A549 (cell line): ENCODE measurements at regions not wholly inside any gene's neighbourhood (a gene's known extent, or its start where the extent isn't known, plus 50 kb on each side); places are given as distances from the start of the nearest gene placed in this dataset.

ENCODE experiments used
- ATAC-seq, 2 experiments: fragments of 200-7000 bp in 1 of 2; fragments of >200 bp in 1 of 2; cut with Nextera tagmentation in 1 of 2; cut with Tn5 transposase in 1 of 2; 3 replicates each; pipeline versions ENCODE4 v1.8.0 to v1.9.1; 2018 to 2020; ENCODE audit warnings: mild to moderate bottlenecking in 1 of 2, moderate library complexity in 1 of 2
- CTCF ChIA-PET: fragments of 300-600 bp; sonication (Branson Sonifier 250); formaldehyde crosslinking; extraction: SDS; loops from one replicate; lab custom pipeline; 2021; ENCODE audit warnings: antibody characterized with exemption, inconsistent platforms; lab: Yijun Ruan, JAX
- POLR2A ChIA-PET: fragments of 350-600 bp; formaldehyde crosslinking; extraction: SDS; loops from one replicate; lab custom pipeline; 2021; ENCODE audit warnings: antibody characterized with exemption, inconsistent platforms; lab: Yijun Ruan, JAX
- DNase-seq, 2 experiments: peaks; one replicate each; pipeline versions ENCODE4 v3.0.0 to v3.0.0-alpha.2; 2011 to 2016; ENCODE audit warnings: low read depth in 1 of 2, low spot score in 1 of 2
- FAIRE-seq: peaks from 2 replicates; lab custom pipeline; 2011; peaks lifted over from hg19 to GRCh38; lab: Jason Lieb, UNC
- H3K27ac ChIP-seq, 2 experiments: fragments of >200 bp; sonication (Bioruptor Twin); formaldehyde crosslinking; 3 replicates each; pipeline ENCODE4 v1.5.1; 2016 to 2017
- H3K4me1 ChIP-seq: fragments of >200 bp; sonication (Bioruptor Twin); formaldehyde crosslinking; 3 replicates; pipeline ENCODE4 v1.6.1; 2016
- H3K4me2 ChIP-seq: fragments of >200 bp; sonication (Bioruptor Twin); formaldehyde crosslinking; 3 replicates; pipeline ENCODE4 v1.6.1; 2016
- H3K4me3 ChIP-seq: fragments of >200 bp; sonication (Bioruptor Twin); formaldehyde crosslinking; 3 replicates; pipeline ENCODE4 v1.5.1; 2016
- H3K9me3 ChIP-seq: fragments of >200 bp; sonication (Bioruptor Twin); formaldehyde crosslinking; 3 replicates; pipeline ENCODE4 v1.6.1; 2016
- BHLHE40 ChIP-seq: IDR thresholded peaks from 2 replicates; pipeline ENCODE4 v1.6.1; 2012; ENCODE audit warnings: low read depth, low read length, inconsistent platforms
- CBX2 ChIP-seq: fragments of 200-600 bp; sonication (generic); IDR thresholded peaks from 2 replicates; pipeline ENCODE4 v1.6.1; 2016; ENCODE audit warnings: low read depth, mild to moderate bottlenecking, borderline replicate concordance
- CHD2 ChIP-seq: fragments of 150-350 bp; IDR thresholded peaks from 2 replicates; pipeline ENCODE4 v1.6.1; 2014; ENCODE audit warnings: low read length; ENCODE audit not compliant: partially characterized antibody
- EHF ChIP-seq: fragments of 250-450 bp; sonication (Bioruptor Pico); IDR thresholded peaks from 2 replicates; pipeline ENCODE4 v1.5.0; 2020; ENCODE audit warnings: mild to moderate bottlenecking
- FOXS1 ChIP-seq: fragments of 250-450 bp; sonication (Bioruptor Pico); IDR thresholded peaks from 2 replicates; pipeline ENCODE4 v1.5.0; 2020; ENCODE audit warnings: mild to moderate bottlenecking, moderate library complexity
- GATA3 ChIP-seq: IDR thresholded peaks from 2 replicates; pipeline ENCODE4 v1.6.1; 2012; ENCODE audit warnings: borderline replicate concordance
- HDAC2 ChIP-seq: fragments of 200-600 bp; sonication (generic); IDR thresholded peaks from 2 replicates; pipeline ENCODE4 v1.6.1; 2016
- HEYL ChIP-seq: fragments of 250-450 bp; sonication (Bioruptor Pico); IDR thresholded peaks from 2 replicates; pipeline ENCODE4 v1.8.0; 2021; ENCODE audit warnings: mild to moderate bottlenecking, moderate library complexity
- HOXA7 ChIP-seq: fragments of 250-450 bp; sonication (Bioruptor Pico); IDR thresholded peaks from 2 replicates; pipeline ENCODE4 v1.5.0; 2020; ENCODE audit warnings: mild to moderate bottlenecking, moderate library complexity
- MAZ ChIP-seq: fragments of 150-350 bp; IDR thresholded peaks from 2 replicates; pipeline ENCODE4 v1.6.1; 2014; ENCODE audit warnings: antibody characterized with exemption, low read depth, low read length, borderline replicate concordance
- NFE2L2 ChIP-seq: fragments of 150-350 bp; conservative IDR thresholded peaks from 2 replicates; pipeline ENCODE4 v1.6.1; 2014; ENCODE audit warnings: low read length
- NPAS2 ChIP-seq: fragments of 250-450 bp; sonication (Bioruptor Pico); IDR thresholded peaks from 2 replicates; pipeline ENCODE4 v1.8.0; 2022; ENCODE audit warnings: mild to moderate bottlenecking, moderate library complexity, borderline replicate concordance
- NR3C1 ChIP-seq: fragments of >200 bp; sonication (Bioruptor Twin); formaldehyde crosslinking; IDR thresholded peaks from 3 replicates; pipeline ENCODE4 v1.6.1; 2017
- PHF8 ChIP-seq: fragments of 200-600 bp; sonication (generic); IDR thresholded peaks from 2 replicates; pipeline ENCODE4 v1.6.1; 2016; ENCODE audit warnings: low read depth, mild to moderate bottlenecking, antibody characterized with exemption, moderate library complexity, borderline replicate concordance
- POLR2A ChIP-seq: IDR thresholded peaks from 2 replicates; pipeline ENCODE4 v1.6.1; 2012; ENCODE audit warnings: mild to moderate bottlenecking, low read length
- RAD21 ChIP-seq, 2 experiments: fragments of >200 bp in 1 of 2; sonication (Bioruptor Twin) in 1 of 2; formaldehyde crosslinking in 1 of 2; IDR thresholded peaks in 1 of 2; conservative IDR thresholded peaks in 1 of 2; 2 replicates in 1 of 2; 3 replicates in 1 of 2; pipeline ENCODE4 v1.6.1; 2012 to 2018; ENCODE audit warnings: inconsistent platforms in 1 of 2
- RCOR1 ChIP-seq: fragments of 150-350 bp; IDR thresholded peaks from 2 replicates; pipeline ENCODE4 v1.6.1; 2014; ENCODE audit warnings: antibody characterized with exemption, low read length, low read depth
- SREBF2 ChIP-seq: fragments of 450-650 bp; IDR thresholded peaks from 2 replicates; pipeline ENCODE4 v1.6.1; 2014; ENCODE audit warnings: mild to moderate bottlenecking, moderate library complexity
- ZC3H11A ChIP-seq: fragments of 450-650 bp; IDR thresholded peaks from 2 replicates; pipeline ENCODE4 v1.6.1; 2014; ENCODE audit warnings: antibody characterized with exemption, mild to moderate bottlenecking
- WGBS: methylation state at CpG from one replicate; pipeline ENCODE4 v1.1.6; 2017; ENCODE audit errors: missing lambda C conversion rate; 5-methylcytosine and 5-hydroxymethylcytosine counted together
- TF ChIP-seq, protein P1 (sequence below): fragments of >200 bp; sonication (Bioruptor Twin); formaldehyde crosslinking; IDR thresholded peaks from 2 replicates; pipeline ENCODE4 v1.6.1; 2016
- TF ChIP-seq, protein P2 (sequence below): IDR thresholded peaks from 2 replicates; pipeline ENCODE4 v1.6.1; 2012
- TF ChIP-seq, protein P3 (sequence below): fragments of 450-650 bp; IDR thresholded peaks from 2 replicates; pipeline ENCODE4 v1.6.1; 2014; ENCODE audit warnings: antibody characterized with exemption
- TF ChIP-seq, protein P4 (sequence below): fragments of >200 bp; sonication (Bioruptor Twin); formaldehyde crosslinking; IDR thresholded peaks from 3 replicates; pipeline ENCODE4 v1.6.1; 2016

DNA sequence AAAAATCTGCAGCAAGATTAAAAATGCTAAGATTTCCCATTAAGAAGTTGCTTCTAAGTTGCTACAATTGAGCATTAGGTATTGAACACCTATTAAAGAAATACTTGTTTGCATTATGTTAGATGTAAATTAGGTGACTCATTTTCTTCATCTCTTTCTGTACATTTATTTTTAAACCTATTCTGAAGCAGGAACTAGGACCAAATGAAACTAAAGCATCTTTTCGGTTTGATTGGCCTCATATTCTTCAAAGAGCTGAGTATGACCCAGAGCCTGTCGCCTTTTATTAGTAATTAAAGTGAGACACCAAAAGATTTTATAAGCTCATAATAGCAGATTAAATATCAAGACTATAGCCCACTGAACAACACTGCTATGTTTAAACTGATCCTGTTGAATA, 83.4 kb upstream of the ZEB2 start:
- no peak overlapping the region for H3K4me3 ChIP-seq
- POLR2A ChIA-PET = no interaction called here
- TF ChIP-seq NR3C1 = no peak
- no peak for TF ChIP-seq RCOR1
- TF ChIP-seq HOXA7 (CRISPR knock-in tag) = no peak
- TF ChIP-seq GATA3 = no peak
- TF ChIP-seq, protein P1, sequence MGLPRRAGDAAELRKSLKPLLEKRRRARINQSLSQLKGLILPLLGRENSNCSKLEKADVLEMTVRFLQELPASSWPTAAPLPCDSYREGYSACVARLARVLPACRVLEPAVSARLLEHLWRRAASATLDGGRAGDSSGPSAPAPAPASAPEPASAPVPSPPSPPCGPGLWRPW = no peak
- TF ChIP-seq CHD2 = no peak
- TF ChIP-seq PHF8 = no peak
- H3K9me3 ChIP-seq = no peaks in the 10 kb centered on the region
- no peaks in the 10 kb centered on the region for H3K4me1 ChIP-seq
- no peak overlapping the region for H3K4me2 ChIP-seq
- FAIRE-seq = no peak
- ATAC-seq = no peak
- CTCF ChIA-PET = no interaction called here
- DNase-seq = no peak
- 58% methylated on average over 2 of the region's 2 CpGs for WGBS
- H3K27ac ChIP-seq = no peak overlapping the region

DNA sequence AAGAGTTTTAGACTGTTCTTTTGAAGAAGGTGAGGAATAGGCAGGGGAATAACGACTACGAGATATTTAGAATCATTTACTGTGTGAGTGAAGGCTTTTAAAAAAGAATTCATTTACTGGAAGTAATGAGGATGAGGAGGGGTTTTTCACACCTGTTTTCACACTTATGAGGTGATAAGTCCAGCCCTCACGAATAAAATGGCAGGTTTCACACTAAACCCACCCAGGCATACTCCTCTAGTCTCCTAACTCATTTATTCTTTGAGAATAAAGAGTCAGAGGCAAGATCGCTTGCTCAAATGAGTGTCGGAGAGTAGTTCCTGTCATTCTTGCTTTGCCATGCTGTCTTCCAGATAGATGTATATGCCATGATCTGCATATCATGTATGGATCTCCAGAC, 79.0 kb upstream of the ZEB2 start:
- ChIA-PET POLR2A (no interaction called here), CTCF (no interaction called here)
- Histone ChIP-seq H3K4me3 (no peak overlapping the region), H3K9me3 (peaks cover 2% of the 10 kb centered on the region; the same call in 1 of the 3 replicates), H3K4me2 (no peak overlapping the region), H3K4me1 (peaks cover 16% of the 10 kb centered on the region), H3K27ac (no peak overlapping the region)
- WGBS = 47% methylated on average over 5 of the region's 5 CpGs
- TF ChIP-seq, protein P2, sequence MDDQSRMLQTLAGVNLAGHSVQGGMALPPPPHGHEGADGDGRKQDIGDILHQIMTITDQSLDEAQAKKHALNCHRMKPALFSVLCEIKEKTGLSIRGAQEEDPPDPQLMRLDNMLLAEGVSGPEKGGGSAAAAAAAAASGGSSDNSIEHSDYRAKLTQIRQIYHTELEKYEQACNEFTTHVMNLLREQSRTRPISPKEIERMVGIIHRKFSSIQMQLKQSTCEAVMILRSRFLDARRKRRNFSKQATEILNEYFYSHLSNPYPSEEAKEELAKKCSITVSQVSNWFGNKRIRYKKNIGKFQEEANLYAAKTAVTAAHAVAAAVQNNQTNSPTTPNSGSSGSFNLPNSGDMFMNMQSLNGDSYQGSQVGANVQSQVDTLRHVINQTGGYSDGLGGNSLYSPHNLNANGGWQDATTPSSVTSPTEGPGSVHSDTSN = no peak
- FAIRE-seq (no peak), ATAC-seq (no peak), DNase-seq (no peak)

DNA sequence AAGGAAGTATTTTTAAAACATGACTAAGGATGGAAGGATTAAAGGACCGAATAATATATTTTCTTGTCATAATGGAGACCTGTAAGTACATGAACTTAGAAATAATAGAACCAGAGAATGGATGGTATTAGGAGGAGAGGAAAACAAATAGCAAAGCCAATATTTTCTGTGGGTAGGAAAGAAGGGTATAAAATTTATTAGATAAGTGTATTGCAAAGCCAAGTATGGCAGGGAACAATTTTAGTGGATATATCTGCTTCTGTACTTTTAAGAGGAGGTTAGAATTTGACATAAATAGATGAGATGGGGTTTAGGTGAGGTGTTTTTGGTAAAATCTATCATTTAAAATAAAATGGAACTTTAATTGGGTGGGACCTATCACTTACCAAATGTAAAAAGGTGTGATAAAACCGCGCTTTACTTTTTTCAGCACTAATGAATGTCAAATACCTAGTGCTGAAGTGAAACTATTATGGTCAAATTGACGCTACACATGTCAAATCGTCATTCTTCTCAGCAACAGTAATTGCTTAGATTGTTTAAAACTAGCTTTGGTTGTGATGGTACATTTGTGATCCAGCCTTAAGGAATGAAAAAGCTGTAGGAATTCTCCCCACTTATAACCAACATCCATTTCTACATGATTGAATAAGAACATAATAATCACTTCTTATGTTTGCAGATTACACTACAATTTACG, 78.1 kb upstream of the ZEB2 start:
- 69% methylated on average over 6 of the region's 6 CpGs for WGBS
- no peak for FAIRE-seq
- ATAC-seq = no peak

DNA sequence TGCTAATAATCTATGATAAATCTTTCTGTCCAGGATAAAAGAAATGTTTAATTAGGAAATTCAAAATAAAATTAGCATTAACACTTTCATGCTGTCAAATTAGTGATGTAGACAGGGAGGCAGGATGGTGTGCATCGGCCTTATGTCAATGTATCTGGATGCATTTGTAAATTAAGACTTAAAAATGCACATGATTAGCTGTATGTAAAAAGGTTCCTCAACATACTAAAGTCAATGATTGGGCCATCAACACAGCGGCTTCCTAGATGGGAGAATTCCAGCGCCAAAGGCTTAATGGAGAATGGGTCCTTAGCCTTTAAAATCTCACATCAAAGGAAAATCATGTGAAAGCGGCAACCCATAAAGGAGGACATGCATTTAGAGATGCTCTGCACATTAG, 77.5 kb upstream of the ZEB2 start:
- H3K9me3 ChIP-seq = peaks cover 2% of the 10 kb centered on the region; the same call in 1 of the 3 replicates
- TF ChIP-seq, protein P3, sequence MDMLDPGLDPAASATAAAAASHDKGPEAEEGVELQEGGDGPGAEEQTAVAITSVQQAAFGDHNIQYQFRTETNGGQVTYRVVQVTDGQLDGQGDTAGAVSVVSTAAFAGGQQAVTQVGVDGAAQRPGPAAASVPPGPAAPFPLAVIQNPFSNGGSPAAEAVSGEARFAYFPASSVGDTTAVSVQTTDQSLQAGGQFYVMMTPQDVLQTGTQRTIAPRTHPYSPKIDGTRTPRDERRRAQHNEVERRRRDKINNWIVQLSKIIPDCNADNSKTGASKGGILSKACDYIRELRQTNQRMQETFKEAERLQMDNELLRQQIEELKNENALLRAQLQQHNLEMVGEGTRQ = no peak
- no peak for TF ChIP-seq ZC3H11A
- TF ChIP-seq MAZ = no peak
- TF ChIP-seq HEYL (CRISPR knock-in tag) = no peak
- TF ChIP-seq, all 56 proteins: peak for 0
- WGBS = 67% methylated on average over 4 of the region's 4 CpGs
- H3K4me1 ChIP-seq = peaks cover 16% of the 10 kb centered on the region
- FAIRE-seq = no peak
- no peak overlapping the region for H3K27ac ChIP-seq
- DNase-seq = no peak
- H3K4me2 ChIP-seq = no peak overlapping the region
- POLR2A ChIA-PET = no interaction called here
- no peak for ATAC-seq
- H3K4me3 ChIP-seq = no peak overlapping the region
- CTCF ChIA-PET = no interaction called here

More for the DNA sequence above, 78.1 kb upstream of the ZEB2 start:
- no peak overlapping the region for H3K4me2 ChIP-seq
- CTCF ChIA-PET = no interaction called here
- no peak overlapping the region for H3K27ac ChIP-seq
- TF ChIP-seq POLR2A (no peak), BHLHE40 (no peak), NFE2L2 (no peak), NR3C1 (no peak), CBX2 (no peak), SREBF2 (no peak), ZC3H11A (no peak), RAD21 (conservative IDR thresholded peaks at IDR 0.05 in 1 of 2, IDR thresholded peaks at IDR 0.05 in 1 of 2) (no peak), FOXS1 (CRISPR knock-in tag) (no peak), NPAS2 (CRISPR knock-in tag) (no peak), EHF (no peak), HDAC2 (no peak)
- TF ChIP-seq, protein P4, sequence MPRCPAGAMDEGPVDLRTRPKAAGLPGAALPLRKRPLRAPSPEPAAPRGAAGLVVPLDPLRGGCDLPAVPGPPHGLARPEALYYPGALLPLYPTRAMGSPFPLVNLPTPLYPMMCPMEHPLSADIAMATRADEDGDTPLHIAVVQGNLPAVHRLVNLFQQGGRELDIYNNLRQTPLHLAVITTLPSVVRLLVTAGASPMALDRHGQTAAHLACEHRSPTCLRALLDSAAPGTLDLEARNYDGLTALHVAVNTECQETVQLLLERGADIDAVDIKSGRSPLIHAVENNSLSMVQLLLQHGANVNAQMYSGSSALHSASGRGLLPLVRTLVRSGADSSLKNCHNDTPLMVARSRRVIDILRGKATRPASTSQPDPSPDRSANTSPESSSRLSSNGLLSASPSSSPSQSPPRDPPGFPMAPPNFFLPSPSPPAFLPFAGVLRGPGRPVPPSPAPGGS = no peak
- H3K4me3 ChIP-seq = no peak overlapping the region
- H3K4me1 ChIP-seq = peaks cover 16% of the 10 kb centered on the region
- H3K9me3 ChIP-seq = peaks cover 2% of the 10 kb centered on the region; the same call in 1 of the 3 replicates
- POLR2A ChIA-PET = no interaction called here
- no peak for DNase-seq
